CD14-positive monocyte (primary cell): ENCODE measurements at regions not wholly inside any gene's neighbourhood (a gene's known extent, or its start where the extent isn't known, plus 50 kb on each side); places are given as distances from the start of the nearest gene placed in this dataset.

ENCODE experiments used
- DNase-seq, 3 donors: peaks; one replicate each; pipeline ENCODE4 v3.0.0-alpha.2; 2011 to 2022
- H2AFZ ChIP-seq: 2 replicates; pipeline ENCODE4 v1.6.0; 2012; ENCODE audit warnings: mild to moderate bottlenecking, low read depth, low read length, inconsistent platforms; ENCODE audit not compliant: insufficient read depth, poor library complexity, severe bottlenecking
- H3K27ac ChIP-seq, 2 donors: 1 replicate in 1 of 2; 2 replicates in 1 of 2; pipeline ENCODE4 v1.5.1; 2012 to 2013; ENCODE audit warnings: low read length in 2 of 2, control low read depth in 1 of 2, inconsistent platforms in 1 of 2, low read depth in 1 of 2, mild to moderate bottlenecking in 1 of 2
- H3K27me3 ChIP-seq, 2 donors: one replicate each; pipeline versions ENCODE4 v1.6.0 to v1.6.1; 2011 to 2013; ENCODE audit warnings: low read length in 2 of 2; ENCODE audit not compliant: control insufficient read depth in 2 of 2, insufficient read depth in 2 of 2
- H3K36me3 ChIP-seq, 2 donors: replicated peaks in 1 of 2; 1 replicate in 1 of 2; 2 replicates in 1 of 2; pipeline versions ENCODE4 v1.5.1 to v1.6.1; 2012 to 2013; ENCODE audit warnings: low read length in 2 of 2, control low read depth in 1 of 2, inconsistent platforms in 1 of 2, mild to moderate bottlenecking in 1 of 2; ENCODE audit not compliant: insufficient read depth in 2 of 2, control insufficient read depth in 1 of 2
- H3K4me1 ChIP-seq, 2 donors: 1 replicate in 1 of 2; 2 replicates in 1 of 2; pipeline versions ENCODE4 v1.5.1 to v1.6.1; 2012 to 2013; ENCODE audit warnings: low read length in 2 of 2, control low read depth in 1 of 2, inconsistent platforms in 1 of 2, mild to moderate bottlenecking in 1 of 2, moderate library complexity in 1 of 2; ENCODE audit not compliant: insufficient read depth in 2 of 2, control insufficient read depth in 1 of 2
- H3K4me2 ChIP-seq: replicated peaks from 2 replicates; pipeline ENCODE3; 2012; ENCODE audit warnings: low read length, moderate library complexity, mild to moderate bottlenecking; ENCODE audit not compliant: poor library complexity, severe bottlenecking; ENCODE audit errors: extremely low read depth
- H3K4me3 ChIP-seq, 3 experiments: fragments of 200-600 bp in 1 of 3; sonication (generic) in 1 of 3; replicated peaks in 1 of 3; 1 replicate in 2 of 3; 2 replicates in 1 of 3; pipeline ENCODE4 v1.5.1; 2011 to 2013; ENCODE audit warnings: low read length in 3 of 3, mild to moderate bottlenecking in 3 of 3, control low read depth in 2 of 3, low read depth in 2 of 3, inconsistent platforms in 1 of 3, moderate library complexity in 1 of 3
- H3K79me2 ChIP-seq: 2 replicates; pipeline ENCODE4 v1.6.0; 2012; ENCODE audit warnings: mild to moderate bottlenecking, control low read depth, inconsistent platforms, low read length, moderate library complexity; ENCODE audit not compliant: insufficient read depth
- H3K9ac ChIP-seq: 2 replicates; pipeline ENCODE4 v1.6.0; 2017; ENCODE audit warnings: low read length, mild to moderate bottlenecking; ENCODE audit not compliant: insufficient read depth, poor library complexity, severe bottlenecking
- H3K9me3 ChIP-seq, 2 donors: replicated peaks in 1 of 2; 1 replicate in 1 of 2; 2 replicates in 1 of 2; pipeline versions ENCODE4 v1.5.1 to v1.6.1; 2012 to 2013; ENCODE audit warnings: low read length in 2 of 2, control low read depth in 1 of 2; ENCODE audit not compliant: control insufficient read depth in 1 of 2, insufficient read depth in 1 of 2
- H4K20me1 ChIP-seq: 2 replicates; pipeline ENCODE4 v1.6.0; 2012; ENCODE audit warnings: mild to moderate bottlenecking, low read length, control low read depth, moderate library complexity; ENCODE audit not compliant: insufficient read depth
- H3K27ac Mint-ChIP-seq, 7 donors: one replicate each; pipeline ENCODE4 v1.8.0; 2020; ENCODE audit warnings: mild to moderate bottlenecking in 7 of 7, mixed read lengths in 7 of 7, moderate library complexity in 6 of 7, inconsistent platforms in 2 of 7
- H3K27me3 Mint-ChIP-seq, 3 donors: one replicate each; pipeline ENCODE4 v1.8.0; 2021 to 2022; ENCODE audit warnings: low read depth in 3 of 3, mild to moderate bottlenecking in 3 of 3, mixed read lengths in 3 of 3, moderate library complexity in 3 of 3, inconsistent platforms in 1 of 3
- H3K36me3 Mint-ChIP-seq, 2 donors: one replicate each; pipeline ENCODE4 v1.8.0; 2020; ENCODE audit warnings: mixed read lengths in 2 of 2, inconsistent platforms in 1 of 2, mild to moderate bottlenecking in 1 of 2
- H3K4me1 Mint-ChIP-seq: one replicate; pipeline ENCODE4 v1.8.0; 2020; ENCODE audit warnings: mild to moderate bottlenecking, mixed read lengths
- H3K4me3 Mint-ChIP-seq, 2 donors: one replicate each; pipeline ENCODE4 v1.8.0; 2020; ENCODE audit warnings: mild to moderate bottlenecking in 2 of 2, mixed read lengths in 2 of 2, moderate library complexity in 1 of 2
- H3K9me3 Mint-ChIP-seq, 7 donors: one replicate each; pipeline ENCODE4 v1.8.0; 2020 to 2022; ENCODE audit warnings: mixed read lengths in 7 of 7, mild to moderate bottlenecking in 6 of 7, moderate library complexity in 6 of 7, inconsistent platforms in 2 of 7
- WGBS: methylation state at CpG from one replicate; pipeline ENCODE4 v1.1.5; 2013; ENCODE audit warnings: missing lambda C conversion rate; ENCODE audit not compliant: insufficient coverage; 5-methylcytosine and 5-hydroxymethylcytosine counted together
- intact Hi-C, 2 donors: fragments of 100-400 bp; cut with micrococcal nuclease; formaldehyde crosslinking; loops; one replicate each; pipeline versions ENCODE4 v1.15.0 to v1.15.1; 2023
- TF ChIP-seq, protein P1 (sequence below): fragments of 200-600 bp; IDR thresholded peaks from one replicate; pipeline ENCODE4 v1.8.0; 2022; ENCODE audit warnings: antibody characterized with exemption, mild to moderate bottlenecking

DNA sequence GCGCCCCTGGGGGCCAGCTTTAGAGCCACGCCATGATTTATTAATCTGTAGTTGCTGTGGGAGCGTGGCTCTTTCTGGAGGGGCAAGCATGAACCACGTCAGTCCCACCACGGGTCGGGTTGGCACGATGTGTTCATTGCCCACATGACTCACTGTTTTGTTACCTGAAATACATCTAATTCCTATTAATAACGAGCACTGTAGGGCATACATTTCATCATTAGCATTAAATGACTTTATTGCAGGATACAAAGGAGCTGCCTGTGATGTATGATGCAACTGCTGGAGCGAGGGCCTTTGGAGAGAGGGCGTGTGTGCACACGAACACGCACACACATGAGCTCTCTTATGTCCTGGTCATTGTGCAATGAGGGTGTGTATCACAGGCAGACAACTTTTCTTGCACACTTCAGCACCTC lies 127.0 kb downstream of the INHBB start:
- Histone ChIP-seq H3K4me1 (no peaks in the 10 kb centered on the region), H2AFZ (no peak overlapping the region), H4K20me1 (no peaks in the 10 kb centered on the region), H3K4me2 (no peak overlapping the region), H3K9me3 (peaks cover 0 to 3% of the 10 kb centered on the region in 2 donors), H3K36me3 (no peaks in the 10 kb centered on the region), H3K27me3 (no peaks in the 10 kb centered on the region), H3K79me2 (no peaks in the 10 kb centered on the region), H3K4me3 (no peak overlapping the region), H3K27ac (no peak overlapping the region), H3K9ac (no peak overlapping the region)
- TF ChIP-seq, protein P1, sequence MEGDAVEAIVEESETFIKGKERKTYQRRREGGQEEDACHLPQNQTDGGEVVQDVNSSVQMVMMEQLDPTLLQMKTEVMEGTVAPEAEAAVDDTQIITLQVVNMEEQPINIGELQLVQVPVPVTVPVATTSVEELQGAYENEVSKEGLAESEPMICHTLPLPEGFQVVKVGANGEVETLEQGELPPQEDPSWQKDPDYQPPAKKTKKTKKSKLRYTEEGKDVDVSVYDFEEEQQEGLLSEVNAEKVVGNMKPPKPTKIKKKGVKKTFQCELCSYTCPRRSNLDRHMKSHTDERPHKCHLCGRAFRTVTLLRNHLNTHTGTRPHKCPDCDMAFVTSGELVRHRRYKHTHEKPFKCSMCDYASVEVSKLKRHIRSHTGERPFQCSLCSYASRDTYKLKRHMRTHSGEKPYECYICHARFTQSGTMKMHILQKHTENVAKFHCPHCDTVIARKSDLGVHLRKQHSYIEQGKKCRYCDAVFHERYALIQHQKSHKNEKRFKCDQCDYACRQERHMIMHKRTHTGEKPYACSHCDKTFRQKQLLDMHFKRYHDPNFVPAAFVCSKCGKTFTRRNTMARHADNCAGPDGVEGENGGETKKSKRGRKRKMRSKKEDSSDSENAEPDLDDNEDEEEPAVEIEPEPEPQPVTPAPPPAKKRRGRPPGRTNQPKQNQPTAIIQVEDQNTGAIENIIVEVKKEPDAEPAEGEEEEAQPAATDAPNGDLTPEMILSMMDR = no peak
- Mint-ChIP-seq H3K4me3 (no peak overlapping the region), H3K9me3 (no peaks in the 10 kb centered on the region), H3K4me1 (peaks cover 4% of the 10 kb centered on the region), H3K27me3 (peaks cover 0 to 3% (median 3%) of the 10 kb centered on the region in 3 donors), H3K36me3 (no peaks in the 10 kb centered on the region), H3K27ac (no peak overlapping the region)
- DNase-seq = no peak
- intact Hi-C loops = no loop called here
- WGBS = 95% methylated on average over 4 of the region's 12 CpGs

DNA sequence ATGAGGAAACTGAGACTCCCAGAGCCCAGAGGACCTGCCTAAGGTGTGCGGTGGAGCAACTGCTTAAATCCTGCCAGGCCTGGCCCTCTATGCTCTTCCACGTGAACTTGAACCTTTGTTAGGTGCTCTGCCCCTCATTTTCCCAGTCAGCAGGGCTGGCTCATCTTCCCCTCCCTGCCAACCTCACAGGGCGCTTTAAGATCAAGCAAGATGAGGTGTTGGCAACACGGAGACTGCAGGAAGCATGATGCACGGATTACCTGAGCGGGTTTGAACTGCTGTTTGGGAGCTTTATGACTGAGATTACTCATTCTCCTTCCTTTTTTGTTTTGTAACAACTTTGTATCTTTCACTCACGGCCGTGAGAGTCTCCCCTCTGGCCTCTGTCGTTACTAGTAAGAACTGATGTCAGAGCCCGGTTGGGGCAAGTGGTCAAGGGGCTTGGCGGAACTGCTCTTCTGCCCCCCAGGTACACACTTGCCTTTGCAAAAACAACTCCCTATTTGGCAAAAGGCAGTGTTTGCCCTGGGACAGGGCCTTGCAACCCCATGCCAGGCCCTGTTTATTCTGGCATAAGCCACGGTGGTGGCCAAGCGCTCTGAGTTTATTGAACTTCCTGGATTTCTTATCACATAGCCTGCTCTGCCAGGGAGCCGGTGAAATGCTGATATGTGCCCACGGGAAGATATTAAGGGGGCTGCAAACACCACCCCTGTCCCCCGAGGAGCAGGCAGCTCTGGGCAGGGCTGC lies 127.8 kb downstream of the INHBB start:
- TF ChIP-seq, protein P1 = no peak
- peaks cover 4% of the 10 kb centered on the region for H3K4me1 Mint-ChIP-seq
- no peak overlapping the region for H3K4me3 Mint-ChIP-seq
- 86% methylated on average over 13 of the region's 16 CpGs for WGBS
- no peaks in the 10 kb centered on the region for H3K36me3 ChIP-seq
- peaks cover 0 to 3% of the 10 kb centered on the region in 2 donors for H3K9me3 ChIP-seq
- H3K4me2 ChIP-seq = no peak overlapping the region
- no peak overlapping the region for H3K27ac ChIP-seq
- no peak overlapping the region for H3K9ac ChIP-seq
- no peak overlapping the region for H3K4me3 ChIP-seq
- no peaks in the 10 kb centered on the region for H3K36me3 Mint-ChIP-seq
- H4K20me1 ChIP-seq = no peaks in the 10 kb centered on the region
- DNase-seq = no peak
- H2AFZ ChIP-seq = no peak overlapping the region
- H3K27ac Mint-ChIP-seq = no peak overlapping the region
- H3K4me1 ChIP-seq = no peaks in the 10 kb centered on the region
- H3K27me3 ChIP-seq = no peaks in the 10 kb centered on the region
- H3K27me3 Mint-ChIP-seq = peaks cover 0 to 3% (median 3%) of the 10 kb centered on the region in 3 donors
- no peaks in the 10 kb centered on the region for H3K79me2 ChIP-seq
- intact Hi-C loops = no loop called here
- H3K9me3 Mint-ChIP-seq = no peaks in the 10 kb centered on the region
